ENCODE measurements at regions not wholly inside any gene's neighbourhood (a gene's known extent, or its start where the extent isn't known, plus 50 kb on each side); places are given as distances from the start of the nearest gene placed in this dataset.

GRCh38 chr9:134515026-134515821, 126.4 kb upstream of the COL5A1 start:
- TF ChIP-seq CTCF (conservative IDR thresholded peaks at IDR 0.05; ENCODE audit: low read depth, low read length) (no peak), SMC3 (IDR thresholded peaks at IDR 0.05; ENCODE audit: low read depth, low read length) (no peak)

All from IMR-90 (cell line).